HCT116 (cell line): ENCODE measurements at regions not wholly inside any gene's neighbourhood (a gene's known extent, or its start where the extent isn't known, plus 50 kb on each side); places are given as distances from the start of the nearest gene placed in this dataset.

Source experiments
- CEBPB ChIP-seq: IDR thresholded peaks from 2 replicates; pipeline ENCODE4 v1.6.1; 2012; ENCODE audit warnings: low read depth
- CTCF ChIP-seq, 3 experiments: fragments of 200-600 bp in 1 of 3; sonication (generic) in 1 of 3; IDR thresholded peaks in 2 of 3; conservative IDR thresholded peaks in 1 of 3; 2 replicates each; pipeline ENCODE4 v1.5.1; 2012 to 2017; ENCODE audit warnings: low read depth in 2 of 3, low read length in 2 of 3, antibody characterized with exemption in 1 of 3, borderline replicate concordance in 1 of 3, control low read depth in 1 of 3, mild to moderate bottlenecking in 1 of 3, mixed read lengths in 1 of 3, mixed run types in 1 of 3, moderate library complexity in 1 of 3; ENCODE audit not compliant: insufficient read depth in 1 of 3
- ELF1 ChIP-seq: IDR thresholded peaks from 2 replicates; pipeline ENCODE4 v1.6.1; 2012; ENCODE audit warnings: low read depth, borderline replicate concordance
- EZH2 ChIP-seq: fragments of 200-600 bp; sonication (generic); IDR thresholded peaks from 2 replicates; pipeline ENCODE4 v1.6.1; 2017; ENCODE audit warnings: antibody characterized with exemption, mixed run types
- MAX ChIP-seq: IDR thresholded peaks from 2 replicates; pipeline ENCODE4 v1.6.1; 2012
- POLR2AphosphoS5 ChIP-seq: IDR thresholded peaks from 2 replicates; pipeline ENCODE4 v1.6.1; 2011; ENCODE audit warnings: mild to moderate bottlenecking, low read depth, low read length, moderate library complexity
- RAD21 ChIP-seq: IDR thresholded peaks from 2 replicates; pipeline ENCODE4 v1.6.1; 2012; ENCODE audit warnings: low read depth, mild to moderate bottlenecking
- YY1 ChIP-seq: IDR thresholded peaks from 2 replicates; pipeline ENCODE4 v1.6.1; 2011; ENCODE audit warnings: low read length, low read depth, moderate library complexity, mild to moderate bottlenecking; ENCODE audit not compliant: insufficient replicate concordance; ENCODE audit errors: extremely low read depth

DNA sequence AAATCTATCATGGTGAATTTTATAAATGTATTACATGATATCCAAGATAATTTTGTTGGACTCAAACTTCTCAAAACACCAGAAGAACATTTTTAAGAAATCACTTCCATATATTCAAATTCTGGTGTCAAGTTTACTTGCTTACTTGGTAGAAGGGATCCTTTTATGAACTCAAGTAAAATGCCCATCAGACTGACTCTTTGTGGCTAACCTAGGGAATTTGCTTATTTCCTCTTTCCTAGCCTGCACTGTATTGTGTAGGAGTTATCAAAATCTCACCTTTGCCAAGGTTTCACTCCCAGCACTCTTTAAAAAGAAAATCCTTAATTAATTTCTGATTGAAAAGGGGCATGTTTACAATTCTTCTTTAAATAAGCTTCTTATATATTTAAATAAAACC, 196.5 kb downstream of the DUSP6 start:
- TF ChIP-seq RAD21 (no peak), MAX (no peak), YY1 (no peak), POLR2AphosphoS5 (no peak), CTCF (IDR thresholded peaks at IDR 0.05 in 2 of 3, conservative IDR thresholded peaks at IDR 0.05 in 1 of 3; ENCODE audit: borderline replicate concordance in 1 of 3, insufficient read depth in 1 of 3, low read depth in 2 of 3, low read length in 2 of 3) (no peak), ELF1 (no peak), EZH2 (no peak), CEBPB (no peak)
